ENCODE measurements at regions not wholly inside any gene's neighbourhood (a gene's known extent, or its start where the extent isn't known, plus 50 kb on each side); places are given as distances from the start of the nearest gene placed in this dataset.
A peak's percentile ranks its signal among the peaks of the same experiment; 100 is the strongest.

- no peak for DNase-seq
These were observed 135.4 kb downstream of the SLITRK6 start for GRCh38 chr13:85663856-85664255.

GRCh38 chr13:85662186-85662585 lies 137.0 kb downstream of the SLITRK6 start:
- no peak for DNase-seq

- DNase-seq: no peak
These were observed 137.5 kb downstream of the SLITRK6 start for GRCh38 chr13:85661675-85662074.

- DNase-seq: peak; percentile 34
These were observed 139.7 kb downstream of the SLITRK6 start for GRCh38 chr13:85659493-85659892.

- no peak for DNase-seq
These were observed 141.3 kb downstream of the SLITRK6 start for GRCh38 chr13:85657942-85658341.

GRCh38 chr13:85655040-85655439 lies 144.2 kb downstream of the SLITRK6 start:
- DNase-seq: no peak

- DNase-seq: no peak
These were observed 145.0 kb downstream of the SLITRK6 start for GRCh38 chr13:85654227-85654626.

- DNase-seq: no peak
These were observed 145.5 kb downstream of the SLITRK6 start for GRCh38 chr13:85653681-85654080.

GRCh38 chr13:85652491-85652890 lies 146.7 kb downstream of the SLITRK6 start:
- no peak for DNase-seq

- no peak for DNase-seq
These were observed 147.8 kb downstream of the SLITRK6 start for GRCh38 chr13:85651440-85651839.

GRCh38 chr13:85650613-85651012 lies 148.6 kb downstream of the SLITRK6 start:
- no peak for DNase-seq

GRCh38 chr13:85640727-85641126 lies 158.5 kb downstream of the SLITRK6 start:
- peak; percentile 2 for DNase-seq

GRCh38 chr13:85638815-85639393 lies 160.3 kb downstream of the SLITRK6 start:
- no peak for DNase-seq

GRCh38 chr13:85638265-85638664 lies 161.0 kb downstream of the SLITRK6 start:
- DNase-seq: no peak

GRCh38 chr13:85632526-85633195 lies 166.6 kb downstream of the SLITRK6 start:
- DNase-seq: no peak

- DNase-seq: peak; percentile 29
These were observed 167.4 kb downstream of the SLITRK6 start for GRCh38 chr13:85631801-85632200.

GRCh38 chr13:85626603-85627002 lies 172.6 kb downstream of the SLITRK6 start:
- no peak for DNase-seq

GRCh38 chr13:85619321-85619720 lies 179.9 kb downstream of the SLITRK6 start:
- no peak for DNase-seq

- DNase-seq: no peak
These were observed 180.7 kb downstream of the SLITRK6 start for GRCh38 chr13:85618521-85618920.

GRCh38 chr13:85616275-85616674 lies 182.9 kb downstream of the SLITRK6 start:
- no peak for DNase-seq

GRCh38 chr13:85615031-85615430 lies 184.2 kb downstream of the SLITRK6 start:
- DNase-seq: no peak

GRCh38 chr13:85610024-85610423 lies 189.2 kb downstream of the SLITRK6 start:
- no peak for DNase-seq

GRCh38 chr13:85608255-85608829 lies 190.9 kb downstream of the SLITRK6 start:
- no peak for DNase-seq

- DNase-seq: no peak
These were observed 195.5 kb downstream of the SLITRK6 start for GRCh38 chr13:85603735-85604134.

GRCh38 chr13:85601526-85601925 lies 197.7 kb downstream of the SLITRK6 start:
- DNase-seq: no peak
